Panc1 (cell line): ENCODE measurements at regions not wholly inside any gene's neighbourhood (a gene's known extent, or its start where the extent isn't known, plus 50 kb on each side); places are given as distances from the start of the nearest gene placed in this dataset.

ENCODE experiments used
- ATAC-seq: fragments of 200-7000 bp; cut with Tn5 transposase; 2 replicates; pipeline ENCODE4 v1.9.1; 2020; ENCODE audit warnings: mild to moderate bottlenecking, moderate library complexity
- BruUV-seq: library from RNA; stranded (reverse); fragments of 400-500 nt; replicated peaks from 2 replicates; lab custom pipeline; 2021; lab: Mats Ljungman, UMichigan
- CTCF ChIA-PET: fragments of 300-600 bp; sonication (Branson Sonifier 250); formaldehyde crosslinking; loops from one replicate; lab custom pipeline; 2022; ENCODE audit warnings: antibody characterized with exemption; lab: Charles Lee
- POLR2A ChIA-PET: fragments of 300-600 bp; sonication (Branson Sonifier 250); formaldehyde crosslinking; loops from one replicate; lab custom pipeline; 2022; ENCODE audit warnings: antibody characterized with exemption; lab: Charles Lee
- DNase-seq: peaks from one replicate; pipeline ENCODE4 v3.0.0-alpha.2; 2010; ENCODE audit warnings: low read depth, low spot score
- H3K27ac ChIP-seq: 2 replicates; pipeline ENCODE4 v1.5.1; 2011; ENCODE audit warnings: mild to moderate bottlenecking, low read length, inconsistent platforms
- H3K27me3 ChIP-seq: fragments of 200-500 bp; sonication (Bioruptor generic); 2 replicates; pipeline ENCODE4 v1.6.0; 2014; ENCODE audit warnings: low read length, inconsistent platforms; ENCODE audit not compliant: control insufficient read depth, insufficient read depth
- H3K36me3 ChIP-seq: fragments of 200-500 bp; sonication (Bioruptor generic); 2 replicates; pipeline ENCODE4 v1.5.1; 2014; ENCODE audit warnings: inconsistent platforms, mild to moderate bottlenecking, low read length, moderate library complexity; ENCODE audit not compliant: control insufficient read depth, insufficient read depth
- H3K4me1 ChIP-seq: 2 replicates; pipeline ENCODE4 v1.5.1; 2011; ENCODE audit warnings: inconsistent platforms, mild to moderate bottlenecking, low read length, moderate library complexity; ENCODE audit not compliant: control insufficient read depth, insufficient read depth
- H3K4me3 ChIP-seq, 2 experiments: 2 replicates each; pipeline ENCODE4 v1.5.1; 2011 to 2012; ENCODE audit warnings: low read depth in 2 of 2, low read length in 2 of 2, mild to moderate bottlenecking in 2 of 2, inconsistent platforms in 1 of 2, moderate library complexity in 1 of 2
- H3K9me3 ChIP-seq: fragments of 200-500 bp; sonication (Bioruptor generic); 2 replicates; pipeline ENCODE4 v1.5.1; 2014; ENCODE audit warnings: low read depth, mild to moderate bottlenecking, inconsistent platforms, low read length, moderate library complexity; ENCODE audit not compliant: control insufficient read depth, insufficient read depth
- POLR2AphosphoS5 ChIP-seq: IDR thresholded peaks from 2 replicates; pipeline ENCODE4 v1.6.1; 2012; ENCODE audit warnings: mild to moderate bottlenecking, low read depth, low read length, moderate library complexity
- SIN3A ChIP-seq: IDR thresholded peaks from 2 replicates; pipeline ENCODE4 v1.6.1; 2012; ENCODE audit warnings: low read depth, mild to moderate bottlenecking, low read length, moderate library complexity, borderline replicate concordance; ENCODE audit not compliant: insufficient read depth
- TCF7L2 ChIP-seq: IDR thresholded peaks from 2 replicates; pipeline ENCODE4 v1.6.1; 2011; ENCODE audit warnings: mild to moderate bottlenecking, low read depth, low read length, inconsistent platforms
- in situ Hi-C: cut with HindIII; loops from 2 replicates; pipeline ENCODE4 v1.10.0; 2016; ENCODE audit warnings: low sequenced_read_pairs, low pct_unique_long_range_greater_than_20kb
- intact Hi-C: fragments of 100-400 bp; cut with micrococcal nuclease; formaldehyde crosslinking; loops from one replicate; pipeline ENCODE4 v1.10.0; 2022; ENCODE audit not compliant: unreplicated experiment
- TF ChIP-seq, protein P1 (sequence below), 2 experiments: IDR thresholded peaks; 2 replicates each; pipeline ENCODE4 v1.6.1; 2011 to 2012; ENCODE audit warnings: low read depth in 2 of 2, control low read depth in 1 of 2, low read length in 1 of 2, mild to moderate bottlenecking in 1 of 2, moderate library complexity in 1 of 2; ENCODE audit not compliant: insufficient read depth in 1 of 2
- TF ChIP-seq, protein P2 (sequence below): fragments of 450-650 bp; IDR thresholded peaks from 2 replicates; pipeline ENCODE4 v1.5.1; 2017; ENCODE audit warnings: mild to moderate bottlenecking

GRCh38 chr4:130534651-130535050, 1438.7 kb downstream of the C4orf33 start:
- POLR2A ChIA-PET = no interaction called here
- DNase-seq = no peak

DNA sequence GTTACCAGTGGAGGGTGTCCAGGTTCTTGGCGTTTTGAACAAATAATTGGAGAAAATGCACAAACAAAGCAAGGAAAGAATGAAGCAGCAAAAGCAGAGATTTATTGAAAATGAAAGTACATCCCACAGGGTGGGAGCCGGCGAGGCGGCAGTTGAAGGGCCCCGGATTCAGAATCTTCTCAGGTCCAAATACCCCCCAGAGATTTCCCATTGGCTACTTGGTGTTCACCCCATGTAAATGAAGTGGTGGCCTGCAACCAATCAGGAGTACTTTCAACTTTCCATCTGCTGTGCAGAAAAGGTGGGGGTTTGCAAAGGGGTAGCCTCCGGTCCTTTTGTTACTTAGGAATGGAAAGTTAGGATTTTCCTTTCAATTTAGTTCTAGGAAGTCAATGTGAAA, 1447.0 kb downstream of the C4orf33 start:
- DNase-seq = no peak
- intact Hi-C loops (no loop called here), in situ Hi-C loops (no loop called here)
- no peak for ATAC-seq
- CTCF ChIA-PET = no interaction called here
- H3K27me3 ChIP-seq = no peaks in the 10 kb centered on the region
- H3K4me1 ChIP-seq = no peaks in the 10 kb centered on the region
- TF ChIP-seq SIN3A (no peak), POLR2AphosphoS5 (no peak), TCF7L2 (no peak)
- TF ChIP-seq, protein P1, sequence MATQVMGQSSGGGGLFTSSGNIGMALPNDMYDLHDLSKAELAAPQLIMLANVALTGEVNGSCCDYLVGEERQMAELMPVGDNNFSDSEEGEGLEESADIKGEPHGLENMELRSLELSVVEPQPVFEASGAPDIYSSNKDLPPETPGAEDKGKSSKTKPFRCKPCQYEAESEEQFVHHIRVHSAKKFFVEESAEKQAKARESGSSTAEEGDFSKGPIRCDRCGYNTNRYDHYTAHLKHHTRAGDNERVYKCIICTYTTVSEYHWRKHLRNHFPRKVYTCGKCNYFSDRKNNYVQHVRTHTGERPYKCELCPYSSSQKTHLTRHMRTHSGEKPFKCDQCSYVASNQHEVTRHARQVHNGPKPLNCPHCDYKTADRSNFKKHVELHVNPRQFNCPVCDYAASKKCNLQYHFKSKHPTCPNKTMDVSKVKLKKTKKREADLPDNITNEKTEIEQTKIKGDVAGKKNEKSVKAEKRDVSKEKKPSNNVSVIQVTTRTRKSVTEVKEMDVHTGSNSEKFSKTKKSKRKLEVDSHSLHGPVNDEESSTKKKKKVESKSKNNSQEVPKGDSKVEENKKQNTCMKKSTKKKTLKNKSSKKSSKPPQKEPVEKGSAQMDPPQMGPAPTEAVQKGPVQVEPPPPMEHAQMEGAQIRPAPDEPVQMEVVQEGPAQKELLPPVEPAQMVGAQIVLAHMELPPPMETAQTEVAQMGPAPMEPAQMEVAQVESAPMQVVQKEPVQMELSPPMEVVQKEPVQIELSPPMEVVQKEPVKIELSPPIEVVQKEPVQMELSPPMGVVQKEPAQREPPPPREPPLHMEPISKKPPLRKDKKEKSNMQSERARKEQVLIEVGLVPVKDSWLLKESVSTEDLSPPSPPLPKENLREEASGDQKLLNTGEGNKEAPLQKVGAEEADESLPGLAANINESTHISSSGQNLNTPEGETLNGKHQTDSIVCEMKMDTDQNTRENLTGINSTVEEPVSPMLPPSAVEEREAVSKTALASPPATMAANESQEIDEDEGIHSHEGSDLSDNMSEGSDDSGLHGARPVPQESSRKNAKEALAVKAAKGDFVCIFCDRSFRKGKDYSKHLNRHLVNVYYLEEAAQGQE (IDR thresholded peaks at IDR 0.05; ENCODE audit: insufficient read depth in 1 of 2, low read depth in 2 of 2, low read length in 1 of 2) = no peak
- TF ChIP-seq, protein P2, sequence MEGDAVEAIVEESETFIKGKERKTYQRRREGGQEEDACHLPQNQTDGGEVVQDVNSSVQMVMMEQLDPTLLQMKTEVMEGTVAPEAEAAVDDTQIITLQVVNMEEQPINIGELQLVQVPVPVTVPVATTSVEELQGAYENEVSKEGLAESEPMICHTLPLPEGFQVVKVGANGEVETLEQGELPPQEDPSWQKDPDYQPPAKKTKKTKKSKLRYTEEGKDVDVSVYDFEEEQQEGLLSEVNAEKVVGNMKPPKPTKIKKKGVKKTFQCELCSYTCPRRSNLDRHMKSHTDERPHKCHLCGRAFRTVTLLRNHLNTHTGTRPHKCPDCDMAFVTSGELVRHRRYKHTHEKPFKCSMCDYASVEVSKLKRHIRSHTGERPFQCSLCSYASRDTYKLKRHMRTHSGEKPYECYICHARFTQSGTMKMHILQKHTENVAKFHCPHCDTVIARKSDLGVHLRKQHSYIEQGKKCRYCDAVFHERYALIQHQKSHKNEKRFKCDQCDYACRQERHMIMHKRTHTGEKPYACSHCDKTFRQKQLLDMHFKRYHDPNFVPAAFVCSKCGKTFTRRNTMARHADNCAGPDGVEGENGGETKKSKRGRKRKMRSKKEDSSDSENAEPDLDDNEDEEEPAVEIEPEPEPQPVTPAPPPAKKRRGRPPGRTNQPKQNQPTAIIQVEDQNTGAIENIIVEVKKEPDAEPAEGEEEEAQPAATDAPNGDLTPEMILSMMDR = no peak
- POLR2A ChIA-PET = no interaction called here
- H3K9me3 ChIP-seq = no peaks in the 10 kb centered on the region
- H3K4me3 ChIP-seq = no peak overlapping the region
- H3K36me3 ChIP-seq = no peaks in the 10 kb centered on the region
- H3K27ac ChIP-seq = no peak overlapping the region
- BruUV-seq = no TSS peak

More at GRCh38 chr4:130534651-130535050, 1438.7 kb downstream of the C4orf33 start:
- CTCF ChIA-PET = no interaction called here
- no peak for ATAC-seq
- Histone ChIP-seq H3K4me1 (no peaks in the 10 kb centered on the region), H3K4me3 (no peak overlapping the region), H3K27ac (no peak overlapping the region), H3K36me3 (no peaks in the 10 kb centered on the region), H3K9me3 (no peaks in the 10 kb centered on the region), H3K27me3 (no peaks in the 10 kb centered on the region)
- intact Hi-C loops (no loop called here), in situ Hi-C loops (no loop called here)
- TF ChIP-seq POLR2AphosphoS5 = no peak
- TF ChIP-seq, protein P1 (IDR thresholded peaks at IDR 0.05; ENCODE audit: insufficient read depth in 1 of 2, low read depth in 2 of 2, low read length in 1 of 2) = no peak
- no peak for TF ChIP-seq TCF7L2
- TF ChIP-seq, protein P2 = no peak
- TF ChIP-seq SIN3A = no peak
- BruUV-seq = no TSS peak
